ENCODE measurements at regions not wholly inside any gene's neighbourhood (a gene's known extent, or its start where the extent isn't known, plus 50 kb on each side); places are given as distances from the start of the nearest gene placed in this dataset.

- peaks cover 24% of the 10 kb centered on the region for H3K27me3 Mint-ChIP-seq (ENCODE audit: low read depth)
- H3K4me3 Mint-ChIP-seq, result no peak overlapping the region
These were observed 140.7 kb downstream of the NSG2 start for GRCh38 chr5:174186096-174186695.

GRCh38 chr5:174187001-174187400, 141.5 kb downstream of the NSG2 start:
- H3K4me3 Mint-ChIP-seq, result no peak overlapping the region
- DNase-seq (ENCODE audit: low spot score in 2 of 2, unreplicated experiment in 2 of 2), result no peak
- H3K36me3 Mint-ChIP-seq, result no peaks in the 10 kb centered on the region
- no peak overlapping the region for H3K27ac Mint-ChIP-seq
- no peaks in the 10 kb centered on the region for H3K9me3 Mint-ChIP-seq
- no peak for TF ChIP-seq CTCF (IDR thresholded peaks at IDR 0.05; ENCODE audit: unreplicated experiment)
- peaks cover 27% of the 10 kb centered on the region for H3K4me1 Mint-ChIP-seq
- peaks cover 17% of the 10 kb centered on the region for H3K27me3 Mint-ChIP-seq (ENCODE audit: low read depth)

More at GRCh38 chr5:174186096-174186695, 140.7 kb downstream of the NSG2 start:
- no peak for TF ChIP-seq CTCF (IDR thresholded peaks at IDR 0.05; ENCODE audit: unreplicated experiment)
- H3K4me1 Mint-ChIP-seq, result peaks cover 22% of the 10 kb centered on the region
- no peak overlapping the region for H3K27ac Mint-ChIP-seq
- no peaks in the 10 kb centered on the region for H3K9me3 Mint-ChIP-seq
- no peak for DNase-seq (ENCODE audit: low spot score in 2 of 2, unreplicated experiment in 2 of 2)
- no peaks in the 10 kb centered on the region for H3K36me3 Mint-ChIP-seq

GRCh38 chr5:174187481-174187880, 142.0 kb downstream of the NSG2 start:
- TF ChIP-seq CTCF (IDR thresholded peaks at IDR 0.05; ENCODE audit: unreplicated experiment), result no peak
- H3K4me1 Mint-ChIP-seq, result peaks cover 27% of the 10 kb centered on the region
- no peak for DNase-seq (ENCODE audit: low spot score in 2 of 2, unreplicated experiment in 2 of 2)
- H3K9me3 Mint-ChIP-seq, result no peaks in the 10 kb centered on the region
- H3K27me3 Mint-ChIP-seq (ENCODE audit: low read depth), result peaks cover 17% of the 10 kb centered on the region
- no peak overlapping the region for H3K4me3 Mint-ChIP-seq
- no peak overlapping the region for H3K27ac Mint-ChIP-seq
- H3K36me3 Mint-ChIP-seq, result no peaks in the 10 kb centered on the region

- no peak overlapping the region for H3K27ac Mint-ChIP-seq
- H3K4me1 Mint-ChIP-seq, result peaks cover 27% of the 10 kb centered on the region
- TF ChIP-seq CTCF (IDR thresholded peaks at IDR 0.05; ENCODE audit: unreplicated experiment), result no peak
- H3K27me3 Mint-ChIP-seq (ENCODE audit: low read depth), result peaks cover 13% of the 10 kb centered on the region
- no peak for DNase-seq (ENCODE audit: low spot score in 2 of 2, unreplicated experiment in 2 of 2)
- H3K36me3 Mint-ChIP-seq, result no peaks in the 10 kb centered on the region
- no peak overlapping the region for H3K4me3 Mint-ChIP-seq
- H3K9me3 Mint-ChIP-seq, result no peaks in the 10 kb centered on the region
These were observed 142.8 kb downstream of the NSG2 start for GRCh38 chr5:174188295-174188694.

DNA sequence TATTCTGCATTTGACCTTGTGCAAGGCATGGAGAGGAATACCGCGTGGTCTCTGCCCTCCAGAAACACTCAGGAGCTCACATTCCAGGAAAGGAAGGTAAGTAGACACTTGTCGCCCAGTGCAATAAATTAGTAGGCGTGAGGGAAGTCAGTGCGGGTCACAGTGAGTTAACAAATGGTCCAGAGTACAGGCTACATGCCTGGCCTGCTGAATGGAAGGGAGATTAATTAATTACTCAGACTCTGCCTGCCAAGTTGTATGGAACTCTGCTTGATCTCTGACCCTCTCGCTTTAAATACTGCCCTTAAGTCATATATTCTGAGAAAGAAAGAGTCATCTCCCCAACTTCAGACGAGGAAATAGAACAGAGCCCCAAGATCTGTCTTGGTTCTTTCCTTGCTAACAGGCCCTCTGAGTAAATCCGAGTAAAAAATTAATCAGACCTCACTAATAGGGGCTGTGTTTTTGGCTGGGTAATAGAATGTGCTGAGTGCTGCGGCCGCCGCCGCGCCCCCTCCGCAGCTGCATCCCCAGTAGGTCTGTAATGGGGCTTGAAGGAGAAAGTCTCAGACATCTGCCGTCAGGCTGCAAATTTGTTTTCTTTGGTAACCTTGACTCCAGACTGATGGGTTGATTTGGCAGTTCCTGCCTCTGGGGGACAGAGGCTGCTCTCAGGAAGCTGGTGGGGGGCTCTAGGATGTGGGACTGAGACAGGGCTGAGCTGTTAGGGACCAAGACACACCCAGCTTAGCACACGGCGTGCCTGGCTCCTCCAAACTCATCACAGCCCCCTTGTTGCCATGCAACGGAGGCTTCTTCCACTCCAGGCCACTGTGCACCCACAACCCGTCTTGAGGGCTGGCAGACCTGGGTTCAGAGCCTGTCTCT, 144.4 kb downstream of the NSG2 start:
- DNase-seq (ENCODE audit: low spot score in 2 of 2, unreplicated experiment in 2 of 2), result no peak
- peaks cover 11% of the 10 kb centered on the region for H3K27me3 Mint-ChIP-seq (ENCODE audit: low read depth)

More for the DNA sequence above, 144.4 kb downstream of the NSG2 start:
- Mint-ChIP-seq H3K4me1 (peaks cover 27% of the 10 kb centered on the region), H3K9me3 (no peaks in the 10 kb centered on the region), H3K27ac (no peak overlapping the region), H3K36me3 (no peaks in the 10 kb centered on the region), H3K4me3 (no peak overlapping the region)
- TF ChIP-seq CTCF (IDR thresholded peaks at IDR 0.05; ENCODE audit: unreplicated experiment), result no peak
